Loucy (cell line): ENCODE measurements at regions not wholly inside any gene's neighbourhood (a gene's known extent, or its start where the extent isn't known, plus 50 kb on each side); places are given as distances from the start of the nearest gene placed in this dataset.
"Not testable (repeated sequence)": the region's sequence is repeated elsewhere in the genome, so short reads cannot be mapped to it uniquely, and the experiment has no call there.

Source experiments
- H2AFZ ChIP-seq: fragments of 200-600 bp; sonication (generic); 2 replicates; pipeline ENCODE4 v1.6.0; 2016; ENCODE audit warnings: antibody characterized with exemption, mild to moderate bottlenecking, low read length, moderate library complexity
- H3F3A ChIP-seq: fragments of 200-600 bp; 2 replicates; pipeline ENCODE4 v1.6.0; 2016; ENCODE audit warnings: antibody characterized with exemption, low read depth, mild to moderate bottlenecking
- H3K27me3 ChIP-seq: fragments of 200-600 bp; sonication (generic); 2 replicates; pipeline ENCODE4 v1.6.1; 2014; ENCODE audit warnings: low read length, mild to moderate bottlenecking; ENCODE audit not compliant: insufficient read depth, poor library complexity, severe bottlenecking
- H3K36me3 ChIP-seq: fragments of 200-600 bp; sonication (generic); 2 replicates; pipeline ENCODE4 v1.6.1; 2016; ENCODE audit warnings: low read length; ENCODE audit not compliant: insufficient read depth
- H3K4me1 ChIP-seq: fragments of 200-600 bp; sonication (generic); 2 replicates; pipeline ENCODE4 v1.5.1; 2014; ENCODE audit warnings: low read length, mild to moderate bottlenecking; ENCODE audit not compliant: insufficient read depth, poor library complexity, severe bottlenecking
- H3K4me2 ChIP-seq: fragments of 200-600 bp; sonication (generic); 2 replicates; pipeline ENCODE4 v1.6.0; 2014; ENCODE audit warnings: antibody characterized with exemption, low read length, low read depth, mild to moderate bottlenecking; ENCODE audit not compliant: poor library complexity, severe bottlenecking
- H3K4me3 ChIP-seq: fragments of 200-600 bp; sonication (generic); 2 replicates; pipeline ENCODE4 v1.5.1; 2014; ENCODE audit warnings: low read length, mild to moderate bottlenecking, mixed read lengths; ENCODE audit not compliant: poor library complexity, severe bottlenecking
- H3K79me2 ChIP-seq: fragments of 200-600 bp; sonication (generic); 2 replicates; pipeline ENCODE4 v1.6.1; 2014; ENCODE audit warnings: low read length; ENCODE audit not compliant: insufficient read depth
- H3K9ac ChIP-seq: fragments of 200-600 bp; sonication (generic); 2 replicates; pipeline ENCODE4 v1.6.0; 2014; ENCODE audit warnings: mild to moderate bottlenecking, low read depth, low read length, moderate library complexity; ENCODE audit not compliant: poor library complexity, severe bottlenecking
- H3K9me2 ChIP-seq: fragments of 200-600 bp; sonication (generic); replicated peaks from 2 replicates; pipeline ENCODE4 v1.6.1; 2016; ENCODE audit warnings: low read depth, low read length, mixed read lengths
- H3K9me3 ChIP-seq: fragments of 200-600 bp; sonication (generic); 2 replicates; pipeline ENCODE4 v1.6.1; 2014; ENCODE audit warnings: mild to moderate bottlenecking, antibody characterized with exemption, low read length, low read depth; ENCODE audit not compliant: insufficient read depth
- H4K20me1 ChIP-seq: fragments of 200-600 bp; sonication (generic); 2 replicates; pipeline ENCODE4 v1.6.0; 2014; ENCODE audit warnings: antibody characterized with exemption, low read length, mild to moderate bottlenecking; ENCODE audit not compliant: insufficient read depth, poor library complexity, severe bottlenecking
- EZH2phosphoT487 ChIP-seq: fragments of 200-600 bp; IDR thresholded peaks from 2 replicates; pipeline ENCODE4 v1.6.1; 2018; ENCODE audit warnings: antibody characterized with exemption, mild to moderate bottlenecking, moderate library complexity, borderline replicate concordance
- TF ChIP-seq, protein P1 (sequence below): fragments of 200-600 bp; sonication (generic); conservative IDR thresholded peaks from 2 replicates; pipeline ENCODE4 v1.5.1; 2014; ENCODE audit warnings: mild to moderate bottlenecking, antibody characterized with exemption, low read length

- Histone ChIP-seq H2AFZ (no peak overlapping the region), H3K9ac (no peak overlapping the region)
These were observed 839.3 kb upstream of the GRIA3 start for GRCh38 chrX:122344816-122345215.

GRCh38 chrX:122363112-122363795, 820.8 kb upstream of the GRIA3 start:
- no peak for TF ChIP-seq EZH2phosphoT487
- TF ChIP-seq, protein P1, sequence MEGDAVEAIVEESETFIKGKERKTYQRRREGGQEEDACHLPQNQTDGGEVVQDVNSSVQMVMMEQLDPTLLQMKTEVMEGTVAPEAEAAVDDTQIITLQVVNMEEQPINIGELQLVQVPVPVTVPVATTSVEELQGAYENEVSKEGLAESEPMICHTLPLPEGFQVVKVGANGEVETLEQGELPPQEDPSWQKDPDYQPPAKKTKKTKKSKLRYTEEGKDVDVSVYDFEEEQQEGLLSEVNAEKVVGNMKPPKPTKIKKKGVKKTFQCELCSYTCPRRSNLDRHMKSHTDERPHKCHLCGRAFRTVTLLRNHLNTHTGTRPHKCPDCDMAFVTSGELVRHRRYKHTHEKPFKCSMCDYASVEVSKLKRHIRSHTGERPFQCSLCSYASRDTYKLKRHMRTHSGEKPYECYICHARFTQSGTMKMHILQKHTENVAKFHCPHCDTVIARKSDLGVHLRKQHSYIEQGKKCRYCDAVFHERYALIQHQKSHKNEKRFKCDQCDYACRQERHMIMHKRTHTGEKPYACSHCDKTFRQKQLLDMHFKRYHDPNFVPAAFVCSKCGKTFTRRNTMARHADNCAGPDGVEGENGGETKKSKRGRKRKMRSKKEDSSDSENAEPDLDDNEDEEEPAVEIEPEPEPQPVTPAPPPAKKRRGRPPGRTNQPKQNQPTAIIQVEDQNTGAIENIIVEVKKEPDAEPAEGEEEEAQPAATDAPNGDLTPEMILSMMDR = no peak
- H3K9me2 ChIP-seq = no peaks in the 10 kb centered on the region
- H3K9me3 ChIP-seq = no peaks in the 10 kb centered on the region
- H3K4me1 ChIP-seq = no peaks in the 10 kb centered on the region
- H3K4me3 ChIP-seq = no peak overlapping the region
- no peak overlapping the region for H2AFZ ChIP-seq
- H3F3A ChIP-seq = no peaks in the 10 kb centered on the region
- no peaks in the 10 kb centered on the region for H3K27me3 ChIP-seq
- H3K79me2 ChIP-seq = no peaks in the 10 kb centered on the region
- H4K20me1 ChIP-seq = no peaks in the 10 kb centered on the region
- H3K9ac ChIP-seq = no peak overlapping the region
- H3K4me2 ChIP-seq = no peak overlapping the region
- H3K36me3 ChIP-seq = no peaks in the 10 kb centered on the region

More at GRCh38 chrX:122344816-122345215, 839.3 kb upstream of the GRIA3 start:
- no peaks in the 10 kb centered on the region for H3K36me3 ChIP-seq
- no peak overlapping the region for H3K4me3 ChIP-seq
- no peak overlapping the region for H3K4me2 ChIP-seq
- TF ChIP-seq EZH2phosphoT487 = no peak
- TF ChIP-seq, protein P1 = no peak
- no peaks in the 10 kb centered on the region for H3K27me3 ChIP-seq
- H3K79me2 ChIP-seq = no peaks in the 10 kb centered on the region
- no peaks in the 10 kb centered on the region for H4K20me1 ChIP-seq
- H3K9me2 ChIP-seq = no peaks in the 10 kb centered on the region
- H3K9me3 ChIP-seq = no peaks in the 10 kb centered on the region
- no peaks in the 10 kb centered on the region for H3F3A ChIP-seq
- H3K4me1 ChIP-seq = no peaks in the 10 kb centered on the region

- not testable (repeated sequence) for H3K36me3 ChIP-seq, H3K9me3 ChIP-seq, H3K4me3 ChIP-seq, H3K4me2 ChIP-seq, H3K9me2 ChIP-seq, H3F3A ChIP-seq, H3K4me1 ChIP-seq, H2AFZ ChIP-seq, H3K79me2 ChIP-seq, H4K20me1 ChIP-seq, H3K27me3 ChIP-seq, H3K9ac ChIP-seq
These were observed 808.5 kb upstream of the GRIA3 start for GRCh38 chrX:122375533-122375932.

GRCh38 chrX:122389005-122389404, 795.1 kb upstream of the GRIA3 start:
- H3K9ac ChIP-seq = no peak overlapping the region

More at GRCh38 chrX:122389005-122389404, 795.1 kb upstream of the GRIA3 start:
- H3F3A ChIP-seq = no peaks in the 10 kb centered on the region
- TF ChIP-seq, protein P1 = no peak
- TF ChIP-seq EZH2phosphoT487 = no peak
- no peak overlapping the region for H3K4me2 ChIP-seq
- H3K4me3 ChIP-seq = no peak overlapping the region
- no peaks in the 10 kb centered on the region for H3K4me1 ChIP-seq
- H3K9me2 ChIP-seq = no peaks in the 10 kb centered on the region
- H3K36me3 ChIP-seq = no peaks in the 10 kb centered on the region
- H3K27me3 ChIP-seq = no peaks in the 10 kb centered on the region
- H3K9me3 ChIP-seq = no peaks in the 10 kb centered on the region
- no peaks in the 10 kb centered on the region for H4K20me1 ChIP-seq
- H3K79me2 ChIP-seq = no peaks in the 10 kb centered on the region
- H2AFZ ChIP-seq = no peak overlapping the region
